Subcutaneous abdominal adipose tissue (tissue), 5 donors: ENCODE measurements at regions not wholly inside any gene's neighbourhood (a gene's known extent, or its start where the extent isn't known, plus 50 kb on each side); places are given as distances from the start of the nearest gene placed in this dataset.

Experiments
- H3K27ac ChIP-seq: one replicate; pipeline ENCODE4 v1.7.0; 2013; ENCODE audit warnings: low read depth, mild to moderate bottlenecking, inconsistent platforms, low read length, moderate library complexity
- H3K27me3 ChIP-seq, 5 donors: one replicate each; pipeline ENCODE4 v1.7.0; 2013; ENCODE audit warnings: low read length in 5 of 5, inconsistent platforms in 1 of 5; ENCODE audit not compliant: control insufficient read depth in 5 of 5, insufficient read depth in 4 of 5
- H3K36me3 ChIP-seq, 5 donors: one replicate each; pipeline ENCODE4 v1.7.0; 2013; ENCODE audit warnings: low read length in 5 of 5; ENCODE audit not compliant: control insufficient read depth in 5 of 5, insufficient read depth in 5 of 5
- H3K4me1 ChIP-seq, 5 donors: one replicate each; pipeline ENCODE4 v1.7.0; 2013; ENCODE audit warnings: low read length in 5 of 5, mild to moderate bottlenecking in 3 of 5, moderate library complexity in 1 of 5; ENCODE audit not compliant: control insufficient read depth in 5 of 5, insufficient read depth in 5 of 5
- H3K4me3 ChIP-seq, 5 donors: one replicate each; pipeline ENCODE4 v1.7.0; 2013; ENCODE audit warnings: low read length in 5 of 5, low read depth in 1 of 5
- H3K9ac ChIP-seq, 5 donors: one replicate each; pipeline ENCODE4 v1.7.0; 2013; ENCODE audit warnings: low read length in 5 of 5, mild to moderate bottlenecking in 4 of 5, moderate library complexity in 3 of 5
- H3K9me3 ChIP-seq, 5 donors: one replicate each; pipeline ENCODE4 v1.7.0; 2013; ENCODE audit warnings: low read length in 5 of 5; ENCODE audit not compliant: control insufficient read depth in 5 of 5
- donor health status: healthy.
- donor health status: healthy.
- donor health status: healthy.
- donor health status: healthy.
- donor health status: healthy.

- Histone ChIP-seq H3K9me3 (peaks cover 0 to 4% (median 1%) of the 10 kb centered on the region in 5 donors), H3K27ac (no peak overlapping the region), H3K36me3 (no peaks in the 10 kb centered on the region), H3K4me3 (no peak overlapping the region), H3K4me1 (no peaks in the 10 kb centered on the region), H3K27me3 (peaks cover 0 to 4% (median 0%) of the 10 kb centered on the region in 5 donors), H3K9ac (no peak overlapping the region)
Measured at GRCh38 chr3:55177749-55178148, 249.9 kb upstream of the LRTM1 start.

- peaks cover 0 to 10% (median 6%) of the 10 kb centered on the region in 5 donors for H3K9me3 ChIP-seq
- no peaks in the 10 kb centered on the region for H3K36me3 ChIP-seq
- no peaks in the 10 kb centered on the region for H3K4me1 ChIP-seq
- no peak overlapping the region for H3K27ac ChIP-seq
- no peak overlapping the region for H3K4me3 ChIP-seq
- H3K9ac ChIP-seq = no peak overlapping the region
- H3K27me3 ChIP-seq = peaks cover 0 to 4% (median 2%) of the 10 kb centered on the region in 5 donors
Measured at GRCh38 chr3:55175423-55175822, 247.6 kb upstream of the LRTM1 start.

GRCh38 chr3:55174747-55175146 lies 246.9 kb upstream of the LRTM1 start:
- Histone ChIP-seq H3K36me3 (no peaks in the 10 kb centered on the region), H3K4me1 (no peaks in the 10 kb centered on the region), H3K9ac (no peak overlapping the region), H3K27ac (no peak overlapping the region), H3K27me3 (peaks cover 0 to 4% (median 2%) of the 10 kb centered on the region in 5 donors), H3K9me3 (peaks cover 0 to 10% (median 6%) of the 10 kb centered on the region in 5 donors), H3K4me3 (no peak overlapping the region)

GRCh38 chr3:55173504-55173903 lies 245.6 kb upstream of the LRTM1 start:
- Histone ChIP-seq H3K27me3 (peaks cover 0 to 4% (median 2%) of the 10 kb centered on the region in 5 donors), H3K4me1 (no peaks in the 10 kb centered on the region), H3K36me3 (no peaks in the 10 kb centered on the region), H3K4me3 (no peak overlapping the region), H3K9ac (no peak overlapping the region), H3K27ac (no peak overlapping the region), H3K9me3 (peaks cover 0 to 10% (median 6%) of the 10 kb centered on the region in 5 donors)

- peaks cover 0 to 10% (median 6%) of the 10 kb centered on the region in 5 donors for H3K9me3 ChIP-seq
- peaks cover 0 to 3% (median 2%) of the 10 kb centered on the region in 5 donors for H3K27me3 ChIP-seq
- H3K4me3 ChIP-seq = no peak overlapping the region
Measured at GRCh38 chr3:55172913-55173312, 245.1 kb upstream of the LRTM1 start.

GRCh38 chr3:55170444-55170843 lies 242.6 kb upstream of the LRTM1 start:
- Histone ChIP-seq H3K36me3 (no peaks in the 10 kb centered on the region), H3K27me3 (peaks cover 0 to 3% (median 0%) of the 10 kb centered on the region in 5 donors), H3K27ac (no peak overlapping the region), H3K9ac (no peak overlapping the region), H3K4me3 (no peak overlapping the region), H3K9me3 (peaks cover 0 to 10% (median 6%) of the 10 kb centered on the region in 5 donors), H3K4me1 (no peaks in the 10 kb centered on the region)

More at GRCh38 chr3:55172913-55173312, 245.1 kb upstream of the LRTM1 start:
- Histone ChIP-seq H3K27ac (no peak overlapping the region), H3K4me1 (no peaks in the 10 kb centered on the region), H3K36me3 (no peaks in the 10 kb centered on the region), H3K9ac (no peak overlapping the region)

- Histone ChIP-seq H3K27me3 (peaks cover 0 to 3% (median 0%) of the 10 kb centered on the region in 5 donors), H3K9ac (no peak overlapping the region), H3K27ac (no peak overlapping the region), H3K36me3 (no peaks in the 10 kb centered on the region), H3K4me3 (no peak overlapping the region), H3K9me3 (peaks cover 0 to 10% (median 6%) of the 10 kb centered on the region in 5 donors), H3K4me1 (no peaks in the 10 kb centered on the region)
Measured at GRCh38 chr3:55169608-55170072, 241.8 kb upstream of the LRTM1 start.

GRCh38 chr3:55169161-55169560 lies 241.3 kb upstream of the LRTM1 start:
- no peak overlapping the region for H3K9ac ChIP-seq
- H3K4me1 ChIP-seq = no peaks in the 10 kb centered on the region
- H3K27me3 ChIP-seq = peaks cover 0 to 3% (median 0%) of the 10 kb centered on the region in 5 donors
- no peak overlapping the region for H3K27ac ChIP-seq
- peaks cover 0 to 10% (median 6%) of the 10 kb centered on the region in 5 donors for H3K9me3 ChIP-seq
- no peaks in the 10 kb centered on the region for H3K36me3 ChIP-seq
- H3K4me3 ChIP-seq = no peak overlapping the region

- no peak overlapping the region for H3K27ac ChIP-seq
- peaks cover 0 to 6% (median 4%) of the 10 kb centered on the region in 5 donors for H3K9me3 ChIP-seq
- no peaks in the 10 kb centered on the region for H3K36me3 ChIP-seq
- H3K27me3 ChIP-seq = peaks cover 0 to 3% (median 0%) of the 10 kb centered on the region in 5 donors
- H3K9ac ChIP-seq = no peak overlapping the region
- H3K4me1 ChIP-seq = peaks cover 0 to 2% (median 0%) of the 10 kb centered on the region in 5 donors
- no peak overlapping the region for H3K4me3 ChIP-seq
Measured at GRCh38 chr3:55167586-55168317, 239.9 kb upstream of the LRTM1 start.
